PC-3 (cell line): ENCODE measurements at regions not wholly inside any gene's neighbourhood (a gene's known extent, or its start where the extent isn't known, plus 50 kb on each side); places are given as distances from the start of the nearest gene placed in this dataset.

ENCODE experiments used
- EZH2phosphoT487 ChIP-seq: fragments of 300-600 bp; sonication (generic); IDR thresholded peaks from 2 replicates; pipeline ENCODE4 v1.6.1; 2018; ENCODE audit warnings: mild to moderate bottlenecking, antibody characterized with exemption, low read length, borderline replicate concordance
- TF ChIP-seq, protein P1 (sequence below): fragments of 300-600 bp; sonication (generic); conservative IDR thresholded peaks from 2 replicates; pipeline ENCODE4 v1.5.1; 2017; ENCODE audit warnings: antibody characterized with exemption, low read depth, mild to moderate bottlenecking, low read length

DNA sequence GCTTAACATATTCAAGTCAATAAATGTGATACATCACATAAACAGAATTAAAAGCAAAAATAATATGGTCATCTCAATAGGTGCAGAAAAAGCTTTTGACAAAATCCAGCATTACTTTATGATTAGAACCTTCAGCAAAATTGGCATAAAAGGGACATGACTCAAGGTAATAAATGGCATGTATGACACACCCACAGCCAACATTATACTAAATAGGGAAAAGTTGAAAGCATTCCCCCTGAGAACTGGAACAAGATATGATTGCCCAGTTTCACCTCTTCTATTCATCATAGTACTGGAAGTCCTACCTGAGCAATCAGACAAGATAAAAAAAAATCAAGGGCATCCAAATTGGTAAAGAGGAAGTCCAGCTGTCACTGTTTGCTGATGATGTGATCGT lies 594.7 kb downstream of the DIPK2A start:
- TF ChIP-seq, protein P1, sequence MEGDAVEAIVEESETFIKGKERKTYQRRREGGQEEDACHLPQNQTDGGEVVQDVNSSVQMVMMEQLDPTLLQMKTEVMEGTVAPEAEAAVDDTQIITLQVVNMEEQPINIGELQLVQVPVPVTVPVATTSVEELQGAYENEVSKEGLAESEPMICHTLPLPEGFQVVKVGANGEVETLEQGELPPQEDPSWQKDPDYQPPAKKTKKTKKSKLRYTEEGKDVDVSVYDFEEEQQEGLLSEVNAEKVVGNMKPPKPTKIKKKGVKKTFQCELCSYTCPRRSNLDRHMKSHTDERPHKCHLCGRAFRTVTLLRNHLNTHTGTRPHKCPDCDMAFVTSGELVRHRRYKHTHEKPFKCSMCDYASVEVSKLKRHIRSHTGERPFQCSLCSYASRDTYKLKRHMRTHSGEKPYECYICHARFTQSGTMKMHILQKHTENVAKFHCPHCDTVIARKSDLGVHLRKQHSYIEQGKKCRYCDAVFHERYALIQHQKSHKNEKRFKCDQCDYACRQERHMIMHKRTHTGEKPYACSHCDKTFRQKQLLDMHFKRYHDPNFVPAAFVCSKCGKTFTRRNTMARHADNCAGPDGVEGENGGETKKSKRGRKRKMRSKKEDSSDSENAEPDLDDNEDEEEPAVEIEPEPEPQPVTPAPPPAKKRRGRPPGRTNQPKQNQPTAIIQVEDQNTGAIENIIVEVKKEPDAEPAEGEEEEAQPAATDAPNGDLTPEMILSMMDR: no peak
- no peak for TF ChIP-seq EZH2phosphoT487
